8988T (cell line): ENCODE measurements at regions not wholly inside any gene's neighbourhood (a gene's known extent, or its start where the extent isn't known, plus 50 kb on each side); places are given as distances from the start of the nearest gene placed in this dataset.
"Not testable (repeated sequence)": the region's sequence is repeated elsewhere in the genome, so short reads cannot be mapped to it uniquely, and the experiment has no call there.

Source experiments
- DNase-seq: peaks from one replicate; pipeline ENCODE4 v3.0.0; 2011

- DNase-seq = no peak
Measured at GRCh38 chrX:109880629-109881028, 122.3 kb upstream of the TMEM164 start.

GRCh38 chrX:109886122-109886761 lies 116.7 kb upstream of the TMEM164 start:
- peak; percentile 24 for DNase-seq

DNA sequence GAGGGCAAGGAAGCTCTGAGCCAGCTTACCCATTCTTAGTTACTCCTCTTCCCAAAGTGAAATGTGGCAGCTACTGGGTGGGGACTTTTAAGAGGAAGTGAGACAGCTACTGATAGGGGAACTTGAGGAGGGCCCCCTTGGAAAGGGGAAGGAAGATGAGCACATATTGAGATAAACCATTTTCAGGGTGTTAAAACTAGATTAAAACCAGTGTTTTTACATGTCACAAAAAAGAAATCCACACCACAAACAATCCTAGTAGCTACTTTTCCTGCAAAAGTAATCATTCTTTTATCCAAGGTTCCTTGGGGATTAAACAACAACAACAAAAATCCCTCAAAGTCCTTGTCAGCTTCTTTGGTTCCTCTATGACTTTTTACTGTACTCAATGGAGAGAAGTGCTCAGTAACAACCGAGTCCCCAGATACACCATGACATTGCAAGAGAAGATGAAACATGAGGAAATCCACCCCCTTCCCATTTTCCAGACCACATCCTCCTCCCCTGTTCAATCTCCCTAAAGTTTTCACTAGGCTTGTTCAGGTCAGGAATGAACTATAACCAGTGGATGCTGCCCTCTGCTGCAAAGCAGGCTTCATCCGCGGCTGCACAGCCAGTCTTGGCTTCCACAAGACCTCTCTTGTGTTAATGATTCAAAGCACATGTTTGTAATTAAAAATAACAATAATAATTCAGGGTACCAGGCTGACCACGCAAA lies 113.5 kb upstream of the TMEM164 start:
- no peak for DNase-seq

GRCh38 chrX:109890300-109890699 lies 112.6 kb upstream of the TMEM164 start:
- no peak for DNase-seq

DNA sequence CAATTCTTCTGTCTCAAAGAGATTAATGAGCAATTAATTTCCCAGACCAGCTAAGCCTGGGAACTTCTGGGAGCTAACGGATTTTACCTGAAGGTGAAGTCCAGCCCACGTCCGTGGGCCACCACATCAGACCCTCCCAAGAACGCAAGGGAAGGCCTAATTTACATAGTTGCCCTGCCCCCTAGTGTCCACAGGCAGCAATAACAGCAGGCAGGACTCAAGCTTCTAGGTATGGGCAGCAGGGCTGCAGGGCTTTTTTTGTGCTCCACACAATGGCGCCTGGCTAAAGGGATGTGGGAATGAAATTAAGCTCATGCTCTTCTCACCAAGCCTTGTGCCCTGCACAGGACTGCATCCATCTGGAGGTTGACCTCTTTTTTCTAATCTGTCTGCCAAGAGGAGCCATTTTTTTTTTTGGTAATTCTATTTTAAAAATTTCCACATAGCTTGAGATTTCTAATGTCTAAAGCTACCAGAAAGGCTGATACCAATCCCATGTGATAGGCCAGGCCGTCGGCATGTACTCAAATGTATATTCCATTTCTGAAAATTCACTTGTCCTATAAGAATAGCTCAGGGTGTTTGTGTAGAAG lies 111.9 kb upstream of the TMEM164 start:
- DNase-seq = peak; percentile 28

DNA sequence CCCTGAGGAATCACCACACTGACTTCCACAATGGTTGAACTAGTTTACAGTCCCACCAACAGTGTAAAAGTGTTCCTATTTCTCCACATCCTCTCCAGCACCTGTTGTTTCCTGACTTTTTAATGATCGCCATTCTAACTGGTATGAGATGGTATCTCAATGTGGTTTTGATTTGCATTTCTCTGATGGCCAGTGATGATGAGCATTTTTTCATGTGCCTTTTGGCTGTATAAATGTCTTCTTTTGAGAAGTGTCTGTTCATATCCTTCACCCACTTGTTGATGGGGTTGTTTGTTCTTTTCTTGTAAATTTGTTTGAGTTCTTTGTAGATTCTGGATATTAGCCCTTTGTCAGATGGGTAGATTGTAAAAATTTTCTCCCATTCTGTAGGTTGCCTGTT lies 106.9 kb upstream of the TMEM164 start:
- not testable (repeated sequence) for DNase-seq

DNA sequence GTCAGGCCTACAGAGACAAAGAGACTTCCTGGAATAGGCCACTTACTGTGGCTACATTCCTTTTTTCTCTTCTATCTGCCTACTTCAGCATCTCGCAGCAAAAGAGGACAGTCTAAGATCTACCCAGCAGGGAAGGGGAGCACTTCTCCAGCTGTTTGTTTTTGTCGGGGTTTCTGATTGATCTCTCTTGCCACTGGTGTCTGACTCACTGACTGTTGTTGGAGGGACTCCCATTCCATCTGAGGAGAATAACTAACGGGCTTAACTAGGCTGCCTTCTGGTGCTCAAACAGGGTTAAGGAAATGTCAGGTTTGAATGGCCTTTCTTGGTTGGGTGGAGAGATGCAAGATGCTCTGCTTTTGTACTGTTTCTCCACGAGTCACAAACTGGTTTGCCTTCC lies 100.2 kb upstream of the TMEM164 start:
- DNase-seq = no peak

GRCh38 chrX:109911046-109911445 lies 91.9 kb upstream of the TMEM164 start:
- no peak for DNase-seq

DNA sequence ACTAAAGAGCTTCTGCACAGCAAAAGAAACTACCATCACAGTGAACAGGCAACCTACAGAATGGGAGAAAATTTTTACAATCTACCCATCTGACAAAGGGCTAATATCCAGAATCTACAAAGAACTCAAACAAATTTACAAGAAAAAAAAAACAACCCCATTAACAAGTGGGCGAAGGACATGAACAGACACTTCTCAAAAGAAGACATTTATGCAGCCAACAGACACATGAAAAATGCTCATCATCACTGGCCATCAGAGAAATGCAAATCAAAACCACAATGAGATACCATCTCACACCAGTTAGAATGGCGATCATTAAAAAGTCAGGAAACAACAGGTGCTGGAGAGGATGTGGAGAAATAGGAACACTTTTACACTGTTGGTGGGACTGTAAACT lies 89.9 kb upstream of the TMEM164 start:
- not testable (repeated sequence) for DNase-seq

DNA sequence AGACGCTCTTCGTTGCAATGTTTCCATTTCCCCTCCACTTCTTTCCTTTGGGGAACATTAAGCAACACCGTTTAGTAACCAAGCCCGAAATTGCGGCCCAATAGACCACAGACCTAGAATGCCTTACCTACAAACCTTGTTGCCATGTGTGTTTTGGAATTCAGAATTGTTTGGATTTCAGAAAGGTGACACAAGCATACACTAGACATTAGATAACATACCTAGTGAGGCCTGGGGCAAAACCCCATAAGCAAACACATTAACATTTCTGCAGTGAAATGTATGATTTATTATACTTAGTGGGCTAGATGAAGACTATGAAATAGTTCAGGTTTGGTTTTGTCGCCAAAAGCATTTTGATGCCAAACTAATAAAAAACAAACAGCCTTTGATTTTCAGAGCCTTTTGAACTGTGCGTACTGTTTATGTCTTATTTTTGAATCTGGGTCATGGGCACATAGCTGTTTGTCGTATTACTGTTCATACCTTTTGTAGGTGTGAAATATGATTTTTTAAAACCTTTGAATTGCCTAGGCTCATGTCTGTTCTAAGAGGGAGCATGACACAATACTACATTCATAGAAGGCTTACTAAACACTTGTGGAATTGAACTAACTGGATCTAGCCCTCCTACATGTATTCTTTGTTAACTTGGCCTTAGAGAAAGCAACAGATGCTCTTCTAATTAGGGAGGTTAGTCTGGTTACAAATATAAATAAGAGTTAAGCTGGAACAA lies 88.6 kb upstream of the TMEM164 start:
- DNase-seq = no peak

DNA sequence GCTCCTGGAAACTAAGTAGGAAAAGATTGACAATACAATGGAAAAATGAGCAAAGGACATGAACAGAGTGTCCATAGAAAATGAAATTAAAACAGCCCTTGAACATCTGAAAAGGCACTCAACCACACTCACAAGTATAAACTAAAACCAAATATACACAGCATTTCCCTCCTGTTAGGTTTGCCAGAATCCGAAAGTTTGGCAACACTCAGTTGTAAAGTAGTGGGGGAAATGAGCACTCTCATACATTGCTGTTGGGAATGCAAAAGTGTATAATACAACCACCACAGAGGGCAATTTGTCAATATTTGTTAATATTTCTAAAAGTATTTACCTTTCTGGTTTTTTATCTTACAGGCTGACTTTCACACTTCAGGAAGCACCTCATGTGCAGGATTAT lies 84.2 kb upstream of the TMEM164 start:
- no peak for DNase-seq

- no peak for DNase-seq
Measured at GRCh38 chrX:109920325-109920724, 82.6 kb upstream of the TMEM164 start.

DNA sequence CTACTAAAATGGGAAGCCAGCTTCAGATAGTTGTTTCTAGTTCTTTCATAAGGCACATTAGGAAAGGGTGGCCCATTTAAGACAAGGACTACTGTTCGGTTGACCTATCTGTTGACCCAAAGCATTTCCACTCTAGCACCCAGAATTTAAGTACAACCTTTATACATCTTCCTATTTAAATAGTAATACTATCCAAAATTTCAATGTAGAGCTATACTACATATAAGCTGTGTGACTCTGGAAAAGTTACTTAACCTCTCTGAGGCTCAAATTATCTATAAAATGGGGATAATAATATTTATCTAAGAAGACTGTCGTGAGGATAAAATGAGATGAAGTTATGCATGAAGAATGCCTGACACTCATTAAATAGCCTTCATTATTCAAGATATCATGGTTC lies 82.0 kb upstream of the TMEM164 start:
- DNase-seq = no peak

DNA sequence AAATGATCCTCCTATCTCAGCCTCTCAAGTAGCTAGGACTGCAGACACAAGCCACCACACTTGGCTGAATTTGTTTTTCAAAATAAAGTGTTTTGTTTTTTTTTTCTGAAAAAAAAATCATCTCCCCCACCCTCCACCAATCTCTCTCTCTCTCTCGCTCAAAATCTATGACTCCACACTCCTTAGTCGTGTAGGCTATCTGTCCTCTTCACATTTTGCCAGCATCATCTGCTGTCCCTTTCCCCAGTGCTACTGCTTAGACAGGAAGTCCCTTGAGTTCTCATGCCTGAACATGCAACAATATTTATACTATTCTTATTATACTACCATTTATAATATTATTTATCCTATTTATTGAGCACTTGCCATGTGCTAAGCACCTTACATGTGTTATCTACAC lies 80.7 kb upstream of the TMEM164 start:
- DNase-seq = no peak

- DNase-seq = not testable (repeated sequence)
Measured at GRCh38 chrX:109925003-109925402, 77.9 kb upstream of the TMEM164 start.

DNA sequence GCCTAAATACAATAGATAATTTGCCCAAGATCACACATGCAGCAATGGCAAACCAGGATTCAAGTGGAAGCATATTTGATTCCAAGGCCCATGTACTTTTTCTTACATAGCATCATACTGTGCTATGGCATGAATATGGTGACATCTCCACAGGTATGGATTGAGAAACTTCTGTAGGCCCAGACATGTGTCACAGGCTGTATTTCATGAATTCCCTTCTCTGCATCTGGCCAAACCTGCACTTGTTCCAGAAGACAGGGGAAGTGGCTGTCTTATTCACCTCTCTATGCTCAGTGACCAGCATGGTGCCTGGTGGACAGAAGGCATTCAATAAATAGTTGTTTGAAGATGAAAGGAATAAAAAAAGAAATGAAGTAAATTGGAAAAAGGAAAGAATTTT lies 77.3 kb upstream of the TMEM164 start:
- no peak for DNase-seq

- DNase-seq = no peak
Measured at GRCh38 chrX:109926118-109926517, 76.8 kb upstream of the TMEM164 start.

DNA sequence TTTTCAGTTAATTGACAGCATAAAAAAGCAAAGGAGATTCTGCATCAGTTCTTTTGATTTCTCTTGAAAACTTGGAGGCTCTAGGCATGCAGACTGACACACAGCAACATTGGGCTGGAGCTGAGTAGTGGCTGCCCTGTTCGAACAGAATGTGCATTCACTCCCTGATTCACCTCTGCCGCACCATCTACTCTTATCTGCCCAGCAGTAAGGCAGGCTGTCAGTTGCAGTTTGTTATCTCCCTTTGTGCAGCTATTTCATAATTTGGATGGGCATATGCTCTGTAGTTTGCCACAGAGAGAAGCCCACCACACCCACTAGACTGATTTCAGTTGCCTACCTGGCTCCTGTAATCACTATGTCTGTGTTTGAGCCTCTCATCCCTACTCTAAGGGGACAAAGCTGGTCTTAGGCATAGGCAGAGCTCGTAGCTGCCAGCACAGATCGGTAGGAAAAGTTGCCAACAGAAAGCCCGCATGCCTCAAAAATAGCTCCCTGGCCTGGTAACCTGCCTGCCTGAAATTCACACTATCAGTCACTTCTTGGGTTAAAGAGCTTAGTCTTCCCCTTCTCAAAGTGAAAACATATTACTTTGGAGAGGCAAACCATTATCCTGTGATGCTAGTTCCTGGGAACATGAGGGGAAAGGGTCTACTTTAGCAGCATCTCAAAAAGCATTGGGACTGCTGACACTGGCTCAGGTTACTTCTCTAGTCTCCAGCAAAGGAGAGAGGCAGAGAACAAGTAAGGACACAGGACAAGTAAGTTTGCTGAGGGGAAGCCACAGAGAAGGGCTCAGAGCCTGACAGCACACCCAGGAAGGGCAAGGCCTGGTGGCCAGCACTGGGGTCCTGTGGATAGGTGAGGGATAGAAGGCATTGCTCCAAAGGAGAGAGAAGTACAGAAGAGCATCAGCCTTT lies 75.9 kb upstream of the TMEM164 start:
- no peak for DNase-seq

DNA sequence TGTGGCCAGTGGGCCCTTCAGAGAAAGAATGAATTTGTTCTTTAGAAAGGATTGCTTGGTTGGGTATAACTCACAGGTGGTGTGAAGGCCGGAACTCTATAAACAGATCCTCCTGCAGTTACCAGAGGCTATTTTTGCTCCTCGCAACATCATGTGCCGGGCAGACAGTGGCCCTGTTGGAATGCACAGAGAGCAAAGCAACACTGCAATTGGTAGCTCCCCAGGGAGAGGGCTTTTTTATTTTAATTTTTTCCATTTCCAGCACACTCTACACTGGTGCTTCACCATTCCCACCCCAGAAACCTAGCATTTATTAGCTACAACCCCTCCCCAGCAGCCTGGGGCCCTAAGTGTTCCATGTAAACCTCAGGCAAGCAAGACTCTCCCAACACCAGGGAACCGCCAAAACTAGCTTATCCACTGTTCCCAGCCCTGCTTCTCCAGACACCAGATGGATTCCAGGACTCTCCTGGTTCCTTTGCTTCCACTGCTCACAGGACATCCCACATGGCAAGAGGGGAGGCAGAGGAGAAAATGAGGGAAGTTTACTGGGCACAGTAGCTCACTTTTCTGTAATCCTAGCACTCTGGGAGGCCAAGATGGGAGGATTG lies 75.1 kb upstream of the TMEM164 start:
- no peak for DNase-seq

DNA sequence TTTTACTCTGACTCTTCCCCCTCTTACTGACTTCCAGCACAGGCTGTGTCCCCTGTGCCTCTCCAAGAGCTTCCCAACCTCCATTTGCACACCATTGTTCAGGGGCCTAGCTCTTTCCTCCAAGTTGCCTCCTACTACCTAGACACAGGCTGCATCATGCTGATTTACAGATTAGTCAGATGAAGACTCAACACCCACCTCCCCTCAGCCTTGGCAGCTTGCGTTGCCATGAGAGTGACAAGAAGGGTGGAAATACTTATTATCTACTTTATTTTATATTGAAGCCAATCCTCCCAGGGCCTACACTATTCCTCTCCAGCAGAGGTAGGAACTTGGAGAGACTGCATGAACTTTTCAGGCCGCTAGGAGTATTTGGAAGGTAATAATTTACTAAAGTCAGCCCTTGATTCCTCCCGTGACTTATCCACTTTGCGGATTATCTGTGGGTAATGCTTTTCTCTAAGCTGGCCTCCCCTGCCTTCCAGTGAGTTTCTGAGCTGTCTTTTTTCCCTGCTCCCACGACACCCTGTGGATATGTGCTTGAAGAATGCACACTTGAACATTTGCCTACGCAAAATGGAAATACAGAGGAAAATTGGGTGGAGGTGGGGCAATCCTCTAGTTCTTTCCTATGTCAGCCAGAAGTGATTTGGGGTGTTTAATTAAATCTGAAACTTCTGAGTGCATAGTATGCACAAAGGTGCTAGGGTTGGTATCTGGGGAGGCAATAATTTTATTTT lies 74.1 kb upstream of the TMEM164 start:
- no peak for DNase-seq

- no peak for DNase-seq
Measured at GRCh38 chrX:109931677-109932076, 71.2 kb upstream of the TMEM164 start.
